Right lobe of liver (tissue), 6 donors: ENCODE measurements at regions not wholly inside any gene's neighbourhood (a gene's known extent, or its start where the extent isn't known, plus 50 kb on each side); places are given as distances from the start of the nearest gene placed in this dataset.
"Not testable (repeated sequence)": the region's sequence is repeated elsewhere in the genome, so short reads cannot be mapped to it uniquely, and the experiment has no call there.

ENCODE experiments used
- ATAC-seq, 4 donors: fragments of 200-7000 bp; cut with Tn5 transposase; one replicate each; pipeline ENCODE4 v1.9.1; 2020; ENCODE audit warnings: mild to moderate bottlenecking in 4 of 4, moderate library complexity in 4 of 4
- DNase-seq, 3 donors: peaks; one replicate each; pipeline ENCODE4 v3.0.0-alpha.2; 2020
- H3K27ac ChIP-seq, 3 donors: fragments of 200-600 bp; one replicate each; pipeline ENCODE4 v1.8.0; 2022
- H3K27me3 ChIP-seq, 2 donors: fragments of 200-600 bp; one replicate each; pipeline ENCODE4 v1.8.0; 2022
- H3K36me3 ChIP-seq, 4 donors: fragments of 200-600 bp; sonication (generic) in 1 of 4; one replicate each; pipeline versions ENCODE4 v1.5.1 to v1.8.0; 2017 to 2022; ENCODE audit warnings: control low read depth in 1 of 4
- H3K4me1 ChIP-seq, 4 donors: fragments of 200-600 bp; sonication (generic) in 1 of 4; one replicate each; pipeline versions ENCODE4 v1.5.1 to v1.8.0; 2017 to 2022; ENCODE audit warnings: control low read depth in 1 of 4
- H3K4me3 ChIP-seq, 3 donors: fragments of 200-600 bp; one replicate each; pipeline ENCODE4 v1.8.0; 2022
- H3K9me3 ChIP-seq, 4 donors: fragments of 200-600 bp; sonication (generic) in 1 of 4; one replicate each; pipeline versions ENCODE4 v1.5.1 to v1.8.0; 2017 to 2022; ENCODE audit warnings: control low read depth in 1 of 4
- CTCF ChIP-seq, 4 donors: fragments of 200-600 bp in 3 of 4; fragments of 450-650 bp in 1 of 4; IDR thresholded peaks; one replicate each; pipeline versions ENCODE4 v1.5.1 to v1.8.0; 2016 to 2022; ENCODE audit warnings: antibody characterized with exemption in 4 of 4, mild to moderate bottlenecking in 2 of 4
- POLR2A ChIP-seq: fragments of 450-650 bp; IDR thresholded peaks from one replicate; pipeline ENCODE4 v1.6.1; 2017; ENCODE audit warnings: antibody characterized with exemption, mild to moderate bottlenecking
- WGBS: methylation state at CpG from one replicate; pipeline ENCODE4 v1.1.6; 2018; ENCODE audit warnings: low coverage, low lambda C conversion rate; ENCODE audit not compliant: insufficient coverage; ENCODE audit errors: missing lambda C conversion rate; 5-methylcytosine and 5-hydroxymethylcytosine counted together
- intact Hi-C, 2 donors: fragments of 100-400 bp; cut with DNase I; formaldehyde crosslinking; loops; one replicate each; pipeline versions ENCODE4 v1.11.2 to v1.14.1; 2022
- donor health status: DM: no; HTN: yes; CAD: no.
- donor health status: DM: no; HTN: no; CAD: no.
- donor health status: DM: no; HTN: no; CAD: no.
- donor health status: DM: no; HTN: yes; CAD: no.
- donor health status: DM: no; HTN: yes; CAD: no.

GRCh38 chr6:78538002-78538401, 329.3 kb upstream of the IRAK1BP1 start:
- no peak overlapping the region for H3K27ac ChIP-seq
- ATAC-seq = no peak
- no peaks in the 10 kb centered on the region for H3K36me3 ChIP-seq
- DNase-seq = no peak
- no peaks in the 10 kb centered on the region for H3K9me3 ChIP-seq
- H3K4me3 ChIP-seq = no peak overlapping the region
- H3K4me1 ChIP-seq = no peaks in the 10 kb centered on the region
- WGBS = 42% methylated on average over 2 of the region's 2 CpGs
- intact Hi-C loops = no loop called here
- TF ChIP-seq CTCF (IDR thresholded peaks at IDR 0.05) (no peak), POLR2A (no peak)
- H3K27me3 ChIP-seq = no peaks in the 10 kb centered on the region

GRCh38 chr6:78547636-78548035, 319.7 kb upstream of the IRAK1BP1 start:
- 80% methylated on average over 3 of the region's 3 CpGs for WGBS
- not testable (repeated sequence) for H3K27me3 ChIP-seq

GRCh38 chr6:78551361-78551760, 316.0 kb upstream of the IRAK1BP1 start:
- no peak for ATAC-seq
- 62% methylated on average over 2 of the region's 2 CpGs for WGBS
- no peaks in the 10 kb centered on the region for H3K27me3 ChIP-seq

More at GRCh38 chr6:78547636-78548035, 319.7 kb upstream of the IRAK1BP1 start:
- H3K4me1 ChIP-seq, ATAC-seq, DNase-seq, H3K36me3 ChIP-seq, H3K4me3 ChIP-seq, H3K27ac ChIP-seq, intact Hi-C loops, H3K9me3 ChIP-seq: not testable (repeated sequence)

DNA sequence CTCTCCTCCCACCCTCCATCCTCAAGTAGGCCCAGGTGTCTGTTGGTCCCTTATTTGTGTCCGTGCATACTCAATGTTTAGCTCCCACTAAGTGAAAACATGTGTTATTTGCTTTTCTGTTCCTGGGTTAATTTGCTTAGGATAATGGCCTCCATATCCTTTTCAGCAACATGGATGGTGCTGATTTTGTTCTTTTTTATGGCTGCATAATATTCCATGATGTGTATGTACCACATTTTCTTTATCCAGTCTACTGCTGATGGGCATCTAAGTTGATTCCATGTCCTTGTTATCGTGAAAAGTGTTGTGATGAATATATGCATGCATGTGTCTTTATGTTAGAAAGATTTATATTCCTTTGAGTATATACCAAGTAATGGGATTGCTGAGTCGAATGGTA, 314.9 kb upstream of the IRAK1BP1 start:
- Histone ChIP-seq H3K27ac (no peak overlapping the region), H3K9me3 (no peaks in the 10 kb centered on the region), H3K4me3 (no peak overlapping the region), H3K4me1 (no peaks in the 10 kb centered on the region), H3K27me3 (no peaks in the 10 kb centered on the region), H3K36me3 (no peaks in the 10 kb centered on the region)
- no peak for TF ChIP-seq CTCF (IDR thresholded peaks at IDR 0.05)
- TF ChIP-seq POLR2A = no peak
- 52% methylated on average over 3 of the region's 3 CpGs for WGBS
- intact Hi-C loops = no loop called here
- no peak for DNase-seq
- no peak for ATAC-seq

More at GRCh38 chr6:78551361-78551760, 316.0 kb upstream of the IRAK1BP1 start:
- Histone ChIP-seq H3K4me1 (no peaks in the 10 kb centered on the region), H3K4me3 (no peak overlapping the region), H3K9me3 (no peaks in the 10 kb centered on the region), H3K36me3 (no peaks in the 10 kb centered on the region), H3K27ac (no peak overlapping the region)
- TF ChIP-seq CTCF (IDR thresholded peaks at IDR 0.05) (no peak), POLR2A (no peak)
- DNase-seq = no peak
- intact Hi-C loops = no loop called here

DNA sequence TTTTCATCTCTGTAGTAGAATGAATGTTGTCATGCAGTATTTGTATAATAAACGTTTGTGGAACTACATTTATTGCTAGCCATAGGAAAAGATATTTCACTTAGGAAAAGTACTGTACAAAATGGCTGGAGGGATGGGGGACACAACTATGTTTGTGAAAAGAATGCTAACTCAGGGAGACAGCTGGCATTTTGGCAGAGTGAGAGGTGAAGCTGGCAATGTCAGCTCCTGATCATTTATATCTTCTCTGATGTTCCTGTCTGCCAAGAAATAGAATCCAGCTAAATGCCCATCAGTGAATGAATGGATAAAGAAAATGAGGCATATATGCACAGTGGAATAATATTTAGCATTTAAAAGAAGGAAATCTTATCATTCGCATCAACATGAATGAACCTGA, 313.0 kb upstream of the IRAK1BP1 start:
- no peaks in the 10 kb centered on the region for H3K27me3 ChIP-seq
- H3K27ac ChIP-seq = no peak overlapping the region
- no peaks in the 10 kb centered on the region for H3K36me3 ChIP-seq
- H3K4me3 ChIP-seq = no peak overlapping the region
- TF ChIP-seq POLR2A (no peak), CTCF (IDR thresholded peaks at IDR 0.05) (no peak)
- DNase-seq (no peak), ATAC-seq (no peak)
- intact Hi-C loops = no loop called here
- no peaks in the 10 kb centered on the region for H3K9me3 ChIP-seq
- 70% methylated on average over 2 of the region's 2 CpGs for WGBS
- no peaks in the 10 kb centered on the region for H3K4me1 ChIP-seq
